ENCODE measurements at regions not wholly inside any gene's neighbourhood (a gene's known extent, or its start where the extent isn't known, plus 50 kb on each side); places are given as distances from the start of the nearest gene placed in this dataset.

DNA sequence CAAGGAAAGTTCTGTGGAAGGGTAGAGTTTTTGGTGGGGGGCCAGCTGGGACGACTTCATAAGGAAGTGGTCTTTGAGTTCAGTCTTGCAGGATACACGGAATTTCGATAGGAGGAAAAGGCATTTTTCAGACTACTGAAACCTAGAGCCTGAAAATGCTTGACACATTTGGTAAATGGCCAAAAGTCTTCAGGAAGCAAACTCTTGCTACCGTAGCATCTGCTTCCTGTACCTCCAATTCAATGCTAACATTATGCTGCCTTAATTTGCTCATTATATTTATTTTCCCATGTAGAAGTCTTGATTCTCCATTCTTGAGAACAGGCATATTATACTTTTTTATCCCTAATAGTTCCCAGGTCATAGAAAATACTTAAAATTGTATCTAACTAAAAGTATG lies 129.3 kb upstream of the MED13 start:
- ATAC-seq: no peak
- no peaks in the 10 kb centered on the region for H3K36me3 Mint-ChIP-seq
- H3K27me3 Mint-ChIP-seq (ENCODE audit: low read depth): no peaks in the 10 kb centered on the region
- H3K4me1 Mint-ChIP-seq: peaks cover 10% of the 10 kb centered on the region
- no peak overlapping the region for H3K4me3 Mint-ChIP-seq
- TF ChIP-seq, protein P1, sequence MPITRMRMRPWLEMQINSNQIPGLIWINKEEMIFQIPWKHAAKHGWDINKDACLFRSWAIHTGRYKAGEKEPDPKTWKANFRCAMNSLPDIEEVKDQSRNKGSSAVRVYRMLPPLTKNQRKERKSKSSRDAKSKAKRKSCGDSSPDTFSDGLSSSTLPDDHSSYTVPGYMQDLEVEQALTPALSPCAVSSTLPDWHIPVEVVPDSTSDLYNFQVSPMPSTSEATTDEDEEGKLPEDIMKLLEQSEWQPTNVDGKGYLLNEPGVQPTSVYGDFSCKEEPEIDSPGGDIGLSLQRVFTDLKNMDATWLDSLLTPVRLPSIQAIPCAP (CRISPR knock-in tag; IDR thresholded peaks at IDR 0.05): no peak
- no peak for TF ChIP-seq CREM (CRISPR knock-in tag; IDR thresholded peaks at IDR 0.05)
- no peak for TF ChIP-seq NR2C2 (CRISPR knock-in tag; IDR thresholded peaks at IDR 0.05)
- TF ChIP-seq, protein P2, sequence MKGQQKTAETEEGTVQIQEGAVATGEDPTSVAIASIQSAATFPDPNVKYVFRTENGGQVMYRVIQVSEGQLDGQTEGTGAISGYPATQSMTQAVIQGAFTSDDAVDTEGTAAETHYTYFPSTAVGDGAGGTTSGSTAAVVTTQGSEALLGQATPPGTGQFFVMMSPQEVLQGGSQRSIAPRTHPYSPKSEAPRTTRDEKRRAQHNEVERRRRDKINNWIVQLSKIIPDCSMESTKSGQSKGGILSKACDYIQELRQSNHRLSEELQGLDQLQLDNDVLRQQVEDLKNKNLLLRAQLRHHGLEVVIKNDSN (CRISPR knock-in tag; IDR thresholded peaks at IDR 0.05): no peak
- TF ChIP-seq, protein P3, sequence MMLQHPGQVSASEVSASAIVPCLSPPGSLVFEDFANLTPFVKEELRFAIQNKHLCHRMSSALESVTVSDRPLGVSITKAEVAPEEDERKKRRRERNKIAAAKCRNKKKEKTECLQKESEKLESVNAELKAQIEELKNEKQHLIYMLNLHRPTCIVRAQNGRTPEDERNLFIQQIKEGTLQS (CRISPR knock-in tag; conservative IDR thresholded peaks at IDR 0.05): no peak
- TF ChIP-seq ATF1 (CRISPR knock-in tag; IDR thresholded peaks at IDR 0.05): no peak
- TF ChIP-seq, protein P4, sequence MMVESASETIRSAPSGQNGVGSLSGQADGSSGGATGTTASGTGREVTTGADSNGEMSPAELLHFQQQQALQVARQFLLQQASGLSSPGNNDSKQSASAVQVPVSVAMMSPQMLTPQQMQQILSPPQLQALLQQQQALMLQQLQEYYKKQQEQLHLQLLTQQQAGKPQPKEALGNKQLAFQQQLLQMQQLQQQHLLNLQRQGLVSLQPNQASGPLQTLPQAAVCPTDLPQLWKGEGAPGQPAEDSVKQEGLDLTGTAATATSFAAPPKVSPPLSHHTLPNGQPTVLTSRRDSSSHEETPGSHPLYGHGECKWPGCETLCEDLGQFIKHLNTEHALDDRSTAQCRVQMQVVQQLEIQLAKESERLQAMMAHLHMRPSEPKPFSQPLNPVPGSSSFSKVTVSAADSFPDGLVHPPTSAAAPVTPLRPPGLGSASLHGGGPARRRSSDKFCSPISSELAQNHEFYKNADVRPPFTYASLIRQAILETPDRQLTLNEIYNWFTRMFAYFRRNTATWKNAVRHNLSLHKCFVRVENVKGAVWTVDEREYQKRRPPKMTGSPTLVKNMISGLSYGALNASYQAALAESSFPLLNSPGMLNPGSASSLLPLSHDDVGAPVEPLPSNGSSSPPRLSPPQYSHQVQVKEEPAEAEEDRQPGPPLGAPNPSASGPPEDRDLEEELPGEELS (CRISPR knock-in tag; IDR thresholded peaks at IDR 0.05): no peak
- no peak for TF ChIP-seq ZNF416 (CRISPR knock-in tag; IDR thresholded peaks at IDR 0.05)
- TF ChIP-seq NR3C1 (CRISPR knock-in tag; conservative IDR thresholded peaks at IDR 0.05; ENCODE audit: low read depth): no peak
- TF ChIP-seq ZNF138 (CRISPR knock-in tag; conservative IDR thresholded peaks at IDR 0.05): no peak
- TF ChIP-seq, protein P5, sequence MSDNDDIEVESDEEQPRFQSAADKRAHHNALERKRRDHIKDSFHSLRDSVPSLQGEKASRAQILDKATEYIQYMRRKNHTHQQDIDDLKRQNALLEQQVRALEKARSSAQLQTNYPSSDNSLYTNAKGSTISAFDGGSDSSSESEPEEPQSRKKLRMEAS (CRISPR knock-in tag; IDR thresholded peaks at IDR 0.05): no peak
- no peak for TF ChIP-seq ZBTB21 (CRISPR knock-in tag; IDR thresholded peaks at IDR 0.05; ENCODE audit: borderline replicate concordance)
- no peak for TF ChIP-seq ZNF423 (CRISPR knock-in tag; IDR thresholded peaks at IDR 0.05)
- no peaks in the 10 kb centered on the region for H3K9me3 Mint-ChIP-seq
- ChIA-PET CTCF (no interaction called here), POLR2A (no interaction called here)
- no peak overlapping the region for H3K27ac Mint-ChIP-seq
- DNase-seq (ENCODE audit: low spot score): no peak

DNA sequence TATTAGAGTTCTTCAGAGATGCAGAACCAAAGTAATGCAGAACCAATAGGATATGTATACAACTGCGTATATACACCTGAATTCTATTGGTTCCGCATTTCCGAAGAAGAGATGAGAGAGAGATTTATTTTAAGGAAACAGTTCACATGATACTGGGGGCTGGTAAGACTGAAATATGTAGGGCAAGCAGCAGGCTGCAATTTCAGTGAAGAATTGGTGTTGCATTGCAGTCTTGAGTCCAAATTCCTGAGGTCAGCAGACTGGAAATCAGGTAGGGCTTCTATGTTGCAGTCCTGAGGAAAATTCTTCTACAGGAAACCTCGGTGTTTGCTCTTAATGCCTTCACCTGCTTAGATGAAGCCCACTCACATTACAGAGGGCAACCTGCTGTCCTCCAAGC lies 128.2 kb upstream of the MED13 start:
- CTCF ChIA-PET: no interaction called here
- ATAC-seq: no peak
- no peak overlapping the region for H3K27ac Mint-ChIP-seq
- H3K4me3 Mint-ChIP-seq: no peak overlapping the region
- no peaks in the 10 kb centered on the region for H3K9me3 Mint-ChIP-seq
- DNase-seq (ENCODE audit: low spot score): no peak
- H3K27me3 Mint-ChIP-seq (ENCODE audit: low read depth): no peaks in the 10 kb centered on the region
- H3K36me3 Mint-ChIP-seq: no peaks in the 10 kb centered on the region
- POLR2A ChIA-PET: no interaction called here
- peaks cover 10% of the 10 kb centered on the region for H3K4me1 Mint-ChIP-seq
- TF ChIP-seq, protein P6, sequence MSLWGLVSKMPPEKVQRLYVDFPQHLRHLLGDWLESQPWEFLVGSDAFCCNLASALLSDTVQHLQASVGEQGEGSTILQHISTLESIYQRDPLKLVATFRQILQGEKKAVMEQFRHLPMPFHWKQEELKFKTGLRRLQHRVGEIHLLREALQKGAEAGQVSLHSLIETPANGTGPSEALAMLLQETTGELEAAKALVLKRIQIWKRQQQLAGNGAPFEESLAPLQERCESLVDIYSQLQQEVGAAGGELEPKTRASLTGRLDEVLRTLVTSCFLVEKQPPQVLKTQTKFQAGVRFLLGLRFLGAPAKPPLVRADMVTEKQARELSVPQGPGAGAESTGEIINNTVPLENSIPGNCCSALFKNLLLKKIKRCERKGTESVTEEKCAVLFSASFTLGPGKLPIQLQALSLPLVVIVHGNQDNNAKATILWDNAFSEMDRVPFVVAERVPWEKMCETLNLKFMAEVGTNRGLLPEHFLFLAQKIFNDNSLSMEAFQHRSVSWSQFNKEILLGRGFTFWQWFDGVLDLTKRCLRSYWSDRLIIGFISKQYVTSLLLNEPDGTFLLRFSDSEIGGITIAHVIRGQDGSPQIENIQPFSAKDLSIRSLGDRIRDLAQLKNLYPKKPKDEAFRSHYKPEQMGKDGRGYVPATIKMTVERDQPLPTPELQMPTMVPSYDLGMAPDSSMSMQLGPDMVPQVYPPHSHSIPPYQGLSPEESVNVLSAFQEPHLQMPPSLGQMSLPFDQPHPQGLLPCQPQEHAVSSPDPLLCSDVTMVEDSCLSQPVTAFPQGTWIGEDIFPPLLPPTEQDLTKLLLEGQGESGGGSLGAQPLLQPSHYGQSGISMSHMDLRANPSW (CRISPR knock-in tag; conservative IDR thresholded peaks at IDR 0.05; ENCODE audit: low read depth): no peak
- TF ChIP-seq GRHL2 (CRISPR knock-in tag; IDR thresholded peaks at IDR 0.05; ENCODE audit: insufficient replicate concordance, severe bottlenecking): no peak
- TF ChIP-seq, protein P7, sequence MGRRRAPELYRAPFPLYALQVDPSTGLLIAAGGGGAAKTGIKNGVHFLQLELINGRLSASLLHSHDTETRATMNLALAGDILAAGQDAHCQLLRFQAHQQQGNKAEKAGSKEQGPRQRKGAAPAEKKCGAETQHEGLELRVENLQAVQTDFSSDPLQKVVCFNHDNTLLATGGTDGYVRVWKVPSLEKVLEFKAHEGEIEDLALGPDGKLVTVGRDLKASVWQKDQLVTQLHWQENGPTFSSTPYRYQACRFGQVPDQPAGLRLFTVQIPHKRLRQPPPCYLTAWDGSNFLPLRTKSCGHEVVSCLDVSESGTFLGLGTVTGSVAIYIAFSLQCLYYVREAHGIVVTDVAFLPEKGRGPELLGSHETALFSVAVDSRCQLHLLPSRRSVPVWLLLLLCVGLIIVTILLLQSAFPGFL (CRISPR knock-in tag; IDR thresholded peaks at IDR 0.05; ENCODE audit: borderline replicate concordance): no peak
- TF ChIP-seq, protein P8, sequence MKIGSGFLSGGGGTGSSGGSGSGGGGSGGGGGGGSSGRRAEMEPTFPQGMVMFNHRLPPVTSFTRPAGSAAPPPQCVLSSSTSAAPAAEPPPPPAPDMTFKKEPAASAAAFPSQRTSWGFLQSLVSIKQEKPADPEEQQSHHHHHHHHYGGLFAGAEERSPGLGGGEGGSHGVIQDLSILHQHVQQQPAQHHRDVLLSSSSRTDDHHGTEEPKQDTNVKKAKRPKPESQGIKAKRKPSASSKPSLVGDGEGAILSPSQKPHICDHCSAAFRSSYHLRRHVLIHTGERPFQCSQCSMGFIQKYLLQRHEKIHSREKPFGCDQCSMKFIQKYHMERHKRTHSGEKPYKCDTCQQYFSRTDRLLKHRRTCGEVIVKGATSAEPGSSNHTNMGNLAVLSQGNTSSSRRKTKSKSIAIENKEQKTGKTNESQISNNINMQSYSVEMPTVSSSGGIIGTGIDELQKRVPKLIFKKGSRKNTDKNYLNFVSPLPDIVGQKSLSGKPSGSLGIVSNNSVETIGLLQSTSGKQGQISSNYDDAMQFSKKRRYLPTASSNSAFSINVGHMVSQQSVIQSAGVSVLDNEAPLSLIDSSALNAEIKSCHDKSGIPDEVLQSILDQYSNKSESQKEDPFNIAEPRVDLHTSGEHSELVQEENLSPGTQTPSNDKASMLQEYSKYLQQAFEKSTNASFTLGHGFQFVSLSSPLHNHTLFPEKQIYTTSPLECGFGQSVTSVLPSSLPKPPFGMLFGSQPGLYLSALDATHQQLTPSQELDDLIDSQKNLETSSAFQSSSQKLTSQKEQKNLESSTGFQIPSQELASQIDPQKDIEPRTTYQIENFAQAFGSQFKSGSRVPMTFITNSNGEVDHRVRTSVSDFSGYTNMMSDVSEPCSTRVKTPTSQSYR (CRISPR knock-in tag; IDR thresholded peaks at IDR 0.05): no peak
- no peak for TF ChIP-seq JAZF1 (CRISPR knock-in tag; IDR thresholded peaks at IDR 0.05)
- TF ChIP-seq, protein P9, sequence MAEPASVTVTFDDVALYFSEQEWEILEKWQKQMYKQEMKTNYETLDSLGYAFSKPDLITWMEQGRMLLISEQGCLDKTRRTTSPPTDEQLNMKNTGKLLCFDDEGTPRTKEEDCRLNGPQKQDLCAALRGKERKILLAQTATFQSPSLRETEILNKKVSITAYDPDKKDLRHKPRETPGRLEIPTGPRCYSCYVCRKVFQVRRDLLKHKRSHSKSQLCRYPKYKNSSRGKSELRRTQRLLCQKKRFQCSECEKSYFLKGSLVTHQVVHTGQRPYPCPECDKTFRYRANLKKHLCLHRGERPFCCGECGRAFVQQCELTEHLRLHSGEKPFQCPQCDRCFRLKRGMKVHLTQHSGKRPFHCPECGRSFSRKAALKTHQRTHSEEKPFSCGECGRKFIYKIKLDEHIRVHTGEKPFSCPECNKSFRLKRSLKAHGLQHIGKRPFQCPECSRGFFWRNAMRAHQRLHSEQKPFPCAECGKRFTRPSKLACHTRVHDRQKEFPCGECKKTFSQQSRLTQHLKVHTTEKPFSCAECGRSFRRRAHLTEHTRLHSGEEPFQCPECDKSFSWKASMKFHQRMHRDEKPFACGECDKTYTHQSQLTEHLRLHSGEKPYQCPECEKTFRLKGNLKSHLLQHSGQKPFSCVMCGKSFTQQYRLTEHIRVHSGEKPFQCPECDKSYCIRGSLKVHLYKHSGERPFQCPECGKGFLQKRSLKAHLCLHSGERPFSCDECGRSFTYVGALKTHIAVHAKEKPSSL (CRISPR knock-in tag; conservative IDR thresholded peaks at IDR 0.05): no peak
- TF ChIP-seq NFE2L1 (CRISPR knock-in tag; IDR thresholded peaks at IDR 0.05): no peak
- no peak for TF ChIP-seq MYBL2 (CRISPR knock-in tag; IDR thresholded peaks at IDR 0.05)
- no peak for TF ChIP-seq ETV6 (CRISPR knock-in tag; IDR thresholded peaks at IDR 0.05)
- no peak for TF ChIP-seq SOX15 (CRISPR knock-in tag; IDR thresholded peaks at IDR 0.05)
- TF ChIP-seq ZBTB21 (CRISPR knock-in tag; IDR thresholded peaks at IDR 0.05; ENCODE audit: borderline replicate concordance): no peak
- no peak for TF ChIP-seq ZNF423 (CRISPR knock-in tag; IDR thresholded peaks at IDR 0.05)
- no peak for TF ChIP-seq GTF2I (CRISPR knock-in tag; conservative IDR thresholded peaks at IDR 0.05)

Data from WTC11 (cell line).